GM18868 (cell line): ENCODE measurements at regions not wholly inside any gene's neighbourhood (a gene's known extent, or its start where the extent isn't known, plus 50 kb on each side); places are given as distances from the start of the nearest gene placed in this dataset.

Experiments used
- ATAC-seq: cut with Tn5 transposase; IDR thresholded peaks from one replicate; pipeline ENCODE4 v1.9.1; 2021; ENCODE audit warnings: mild to moderate bottlenecking, moderate library complexity; ENCODE audit not compliant: unreplicated experiment

DNA sequence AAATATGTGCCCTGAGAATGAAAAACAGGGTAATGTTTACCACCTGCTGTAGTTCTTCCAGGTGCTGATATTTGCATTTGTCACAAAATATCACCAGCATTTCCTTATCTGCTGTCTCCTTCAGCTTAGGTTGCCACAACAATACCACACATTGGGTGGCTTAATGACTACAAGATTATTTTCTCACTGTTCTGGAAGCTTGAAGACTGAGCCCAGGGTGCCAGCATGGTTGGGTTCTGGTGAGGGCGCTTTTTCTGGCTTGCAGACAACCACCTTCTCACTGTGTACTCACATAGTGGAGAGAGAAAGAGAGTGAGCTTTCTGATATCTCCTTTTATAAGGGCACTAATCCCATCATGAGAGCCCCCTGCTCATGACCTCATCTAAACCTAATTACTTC lies 407.5 kb upstream of the RGPD4 start:
- no peak for ATAC-seq

DNA sequence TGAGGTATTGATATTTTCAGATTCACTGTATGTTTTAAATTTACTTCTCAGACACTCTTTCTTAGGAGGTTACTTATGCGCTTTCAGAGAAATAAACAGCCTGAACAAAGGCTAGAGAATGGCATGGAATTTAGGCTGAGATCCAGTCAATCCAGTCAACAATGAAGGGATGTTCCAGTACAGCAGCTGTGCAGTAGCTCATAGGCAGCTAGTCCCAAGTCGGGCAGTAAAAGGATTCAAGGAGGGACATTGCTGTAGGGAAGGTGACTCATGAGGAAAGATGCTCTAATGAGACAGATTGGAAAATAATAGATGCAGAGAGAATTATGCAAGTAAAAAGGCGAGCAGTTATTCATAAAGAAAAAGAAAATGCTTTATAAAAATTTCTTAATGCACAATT lies 397.9 kb upstream of the RGPD4 start:
- no peak for ATAC-seq

DNA sequence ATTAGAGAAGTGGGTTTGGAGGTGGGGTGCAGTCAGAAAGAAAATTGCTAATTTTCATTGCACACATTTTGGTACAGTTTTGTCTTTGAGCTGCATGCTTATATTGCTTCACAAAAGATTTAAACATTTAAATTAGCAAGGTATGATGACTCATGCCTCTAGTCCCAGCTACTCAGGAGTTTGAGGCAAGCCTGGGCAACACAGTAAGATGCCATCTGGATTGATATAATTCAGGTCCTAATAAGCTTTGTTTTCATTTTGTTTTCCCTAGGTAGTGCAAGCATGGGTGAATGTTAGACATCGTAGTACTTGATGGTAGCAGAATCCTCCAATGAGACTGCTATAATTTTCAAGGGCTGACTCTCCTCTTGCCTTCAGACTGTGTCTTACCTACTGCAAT lies 396.7 kb upstream of the RGPD4 start:
- no peak for ATAC-seq

DNA sequence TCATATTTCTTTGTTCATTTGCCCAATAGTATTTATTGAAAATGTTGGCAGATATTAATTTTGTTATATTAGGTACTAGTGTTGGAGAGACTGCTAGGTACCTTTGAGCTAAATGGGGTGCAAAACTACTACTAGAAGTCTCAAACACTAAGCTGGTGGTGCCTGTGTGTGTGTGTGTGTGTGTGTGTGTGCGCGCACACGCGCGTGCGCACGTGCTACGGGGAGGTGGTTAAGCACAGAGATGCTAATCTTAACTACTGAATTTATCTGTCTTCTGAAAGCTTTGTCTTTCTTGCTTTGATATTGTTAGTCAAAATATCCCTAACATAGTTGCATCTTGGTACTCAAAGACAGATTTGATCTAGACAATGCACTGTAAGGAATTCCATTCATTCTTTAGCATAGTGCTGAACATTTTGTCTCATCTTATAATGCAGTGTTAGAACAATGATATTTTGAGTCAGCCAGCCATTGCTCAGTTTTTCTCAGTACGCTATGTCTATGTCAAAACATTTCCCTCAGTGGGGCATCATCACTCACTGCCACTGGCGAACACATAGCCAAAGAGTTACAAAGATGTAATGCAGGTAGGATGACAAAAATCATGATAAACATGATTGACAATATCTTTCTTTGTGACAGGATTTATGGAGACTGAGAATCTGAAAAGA lies 396.0 kb upstream of the RGPD4 start:
- ATAC-seq, result no peak

DNA sequence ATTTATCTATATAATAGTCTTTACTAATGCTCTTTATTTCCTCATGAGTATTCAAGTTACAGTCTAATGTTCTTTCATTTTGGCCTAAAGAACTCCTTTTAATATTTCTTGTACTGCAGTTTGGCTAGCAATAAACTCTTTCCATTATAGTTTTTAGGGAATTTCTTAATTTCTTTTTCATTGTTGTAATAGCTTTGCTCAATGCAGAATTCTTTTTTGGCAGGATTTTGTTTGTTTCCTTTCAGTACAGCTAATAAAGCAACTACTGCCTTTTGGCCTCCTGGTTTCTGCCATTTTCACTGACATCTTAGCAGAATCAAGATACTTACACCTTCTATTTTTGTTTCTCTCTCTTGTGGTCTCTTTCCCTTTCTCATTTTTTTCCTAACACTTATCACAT lies 390.4 kb upstream of the RGPD4 start:
- ATAC-seq, result no peak

DNA sequence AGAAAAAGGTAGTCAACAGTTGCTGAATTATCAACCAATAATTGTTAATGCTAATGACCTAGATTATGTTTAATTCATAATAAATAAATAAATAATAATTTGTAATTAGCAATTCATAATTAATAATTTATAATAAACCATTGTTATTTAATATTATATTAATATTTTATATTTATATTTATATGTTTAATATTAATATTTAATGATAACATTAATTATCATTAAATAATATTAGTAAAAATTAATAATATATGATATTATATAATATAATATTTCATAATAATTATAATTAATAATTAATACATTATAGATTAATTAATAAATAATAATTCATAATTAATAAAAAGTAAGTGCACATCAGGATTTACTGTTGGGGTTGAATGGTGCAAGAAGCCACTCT lies 389.4 kb upstream of the RGPD4 start:
- ATAC-seq, result no peak

DNA sequence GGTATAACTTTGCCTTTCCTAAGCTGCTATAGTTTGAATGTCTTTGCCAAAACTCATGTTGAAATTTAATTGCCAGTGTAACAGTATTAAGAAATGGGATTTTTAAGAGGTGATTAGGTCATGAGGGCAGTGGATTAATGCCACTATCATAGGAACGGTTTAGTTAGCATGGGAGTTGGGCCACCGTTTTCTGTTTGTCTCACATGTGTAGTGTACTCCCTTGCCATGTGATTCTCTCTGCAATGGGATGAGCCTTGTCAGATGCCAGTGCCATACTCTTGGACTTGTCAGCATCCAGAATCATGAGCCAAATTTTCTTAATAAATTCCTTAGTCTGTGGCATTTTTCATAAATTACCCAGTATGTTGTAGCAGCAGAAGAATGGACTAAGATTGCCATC lies 388.9 kb upstream of the RGPD4 start:
- ATAC-seq, result no peak

DNA sequence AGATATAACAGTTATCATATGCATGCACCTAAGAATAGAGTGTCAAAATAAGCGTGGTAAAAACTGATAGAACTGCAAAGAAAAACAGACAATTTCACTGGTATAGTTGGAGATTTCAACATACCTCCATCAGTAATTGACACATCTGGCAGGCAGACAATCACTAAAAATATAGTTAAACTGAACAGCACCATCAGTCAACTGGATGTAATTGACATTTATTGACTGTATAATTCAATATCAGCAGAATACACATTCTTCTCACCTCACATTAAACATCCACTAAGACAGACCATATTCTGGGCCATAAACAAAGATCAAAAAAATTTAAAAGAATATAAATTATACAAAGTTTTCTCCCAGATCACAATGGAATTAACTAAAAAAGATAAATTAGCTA lies 378.5 kb upstream of the RGPD4 start:
- ATAC-seq, result no peak

DNA sequence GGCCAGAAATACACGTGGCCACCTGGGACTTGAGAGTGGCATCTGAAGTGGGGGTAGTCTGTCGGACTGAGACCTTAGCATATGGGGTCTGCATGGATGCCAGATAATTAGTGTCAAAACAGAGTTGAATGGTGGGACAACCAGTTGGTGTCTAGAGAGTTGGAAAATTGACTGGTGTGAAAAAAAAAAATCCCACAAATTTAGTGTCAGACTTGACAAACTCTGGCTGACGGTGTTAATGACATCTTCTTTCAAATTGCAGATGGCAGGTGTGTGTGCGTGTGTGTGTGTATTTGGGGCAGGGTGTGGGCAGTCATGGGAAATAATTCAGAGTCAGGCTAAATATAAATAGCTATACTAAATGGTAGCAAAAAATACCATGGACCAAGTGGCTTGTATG lies 365.4 kb upstream of the RGPD4 start:
- no peak for ATAC-seq

DNA sequence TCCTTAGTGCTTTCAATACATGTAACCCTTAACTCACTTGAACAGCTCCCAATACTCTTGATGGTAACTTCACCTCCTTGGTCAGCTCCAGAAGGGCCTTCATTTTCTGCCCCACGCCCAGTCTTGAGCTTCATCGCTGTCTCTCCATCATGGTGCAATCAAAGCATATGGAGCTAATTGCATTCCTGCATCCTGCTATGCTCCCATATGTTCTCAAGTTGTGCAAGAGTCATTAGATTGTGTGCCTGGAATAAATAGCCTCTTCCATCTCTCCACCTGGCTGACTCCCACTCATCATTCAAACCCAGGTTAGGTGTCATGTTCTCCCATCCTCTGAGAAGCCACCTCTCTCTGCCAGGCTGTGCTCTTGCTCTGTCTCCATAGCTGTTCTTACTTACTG lies 364.5 kb upstream of the RGPD4 start:
- no peak for ATAC-seq

DNA sequence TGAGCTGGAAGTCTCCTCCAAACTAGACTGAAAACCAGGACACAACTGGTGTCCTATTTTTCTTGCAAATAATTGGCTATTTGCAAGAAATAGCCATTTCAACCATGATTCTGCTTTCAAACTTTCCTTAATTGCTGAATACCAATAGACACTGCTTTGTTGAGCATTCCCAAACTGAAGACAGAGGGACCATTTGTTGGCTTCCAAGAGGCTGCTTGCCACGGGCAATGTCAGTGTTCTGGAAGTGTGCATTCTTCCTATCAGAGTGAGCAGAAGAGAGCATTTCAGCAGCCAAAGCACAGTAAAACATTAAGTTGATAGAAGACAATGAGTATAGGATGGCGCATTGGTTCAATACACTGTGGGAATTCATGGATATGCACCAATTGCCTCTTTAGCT lies 360.5 kb upstream of the RGPD4 start:
- no peak for ATAC-seq

DNA sequence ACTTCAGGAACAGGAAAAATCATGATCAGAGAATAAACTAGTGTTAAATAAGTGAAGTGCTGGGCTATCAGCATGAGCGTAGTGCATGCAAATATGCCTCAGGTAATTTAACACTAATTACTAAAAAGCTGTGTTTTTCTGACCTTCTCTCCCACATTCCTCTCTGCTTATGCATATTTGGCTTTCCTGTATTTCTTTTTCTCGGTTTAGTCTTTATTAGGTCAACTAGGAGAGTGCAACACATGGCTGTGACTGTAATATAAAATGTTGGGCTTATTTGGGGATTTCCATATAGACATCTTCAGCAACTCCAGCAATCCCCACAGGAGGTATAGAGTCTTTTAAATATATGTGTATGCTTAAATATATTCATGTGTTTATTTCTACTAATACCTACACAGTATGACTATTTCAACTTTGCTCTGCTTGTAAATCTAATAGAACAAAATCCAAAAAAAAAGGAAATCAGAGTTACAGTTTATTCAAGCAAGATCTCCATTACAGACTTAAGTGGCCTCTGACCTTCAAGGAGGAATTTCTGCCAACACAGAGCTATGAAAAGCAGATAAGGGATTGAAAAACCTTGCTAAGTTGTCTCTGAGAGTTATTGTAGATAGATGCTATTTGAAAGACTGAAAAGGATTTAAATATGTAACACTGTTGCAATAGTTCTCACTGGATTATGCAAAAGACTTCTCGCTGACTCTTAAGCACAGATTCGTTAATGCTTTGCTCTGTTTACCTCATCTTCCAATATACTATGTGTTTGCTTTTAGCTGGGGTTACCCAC lies 359.5 kb upstream of the RGPD4 start:
- ATAC-seq, result no peak

DNA sequence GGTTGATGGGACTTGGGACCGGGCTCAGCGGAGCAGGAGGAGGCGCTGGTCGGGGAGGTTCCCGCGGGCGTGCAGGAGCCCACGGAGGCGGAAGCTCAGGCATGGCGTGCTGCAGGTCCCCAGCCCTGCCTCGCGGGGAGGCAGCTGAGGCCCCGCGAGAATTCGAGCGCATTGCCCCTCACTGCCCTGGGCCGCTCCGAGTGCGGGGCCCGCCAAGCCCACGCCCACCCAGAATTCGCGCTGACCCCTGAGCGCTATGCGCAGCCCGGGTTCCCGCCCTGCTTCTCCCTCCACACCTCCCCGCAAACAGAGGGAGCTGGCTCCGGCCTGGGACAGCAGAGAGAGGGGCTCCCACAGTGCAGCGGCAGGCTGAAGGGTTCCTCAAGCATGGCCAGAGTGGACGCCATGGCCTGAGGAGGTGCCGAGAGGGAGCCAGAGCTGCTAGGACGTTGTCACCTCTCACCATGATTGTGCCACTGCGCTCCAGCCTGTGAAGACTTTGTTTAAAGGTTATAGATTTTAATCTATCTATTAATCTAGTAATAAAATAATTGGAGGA lies 357.2 kb upstream of the RGPD4 start:
- no peak for ATAC-seq

DNA sequence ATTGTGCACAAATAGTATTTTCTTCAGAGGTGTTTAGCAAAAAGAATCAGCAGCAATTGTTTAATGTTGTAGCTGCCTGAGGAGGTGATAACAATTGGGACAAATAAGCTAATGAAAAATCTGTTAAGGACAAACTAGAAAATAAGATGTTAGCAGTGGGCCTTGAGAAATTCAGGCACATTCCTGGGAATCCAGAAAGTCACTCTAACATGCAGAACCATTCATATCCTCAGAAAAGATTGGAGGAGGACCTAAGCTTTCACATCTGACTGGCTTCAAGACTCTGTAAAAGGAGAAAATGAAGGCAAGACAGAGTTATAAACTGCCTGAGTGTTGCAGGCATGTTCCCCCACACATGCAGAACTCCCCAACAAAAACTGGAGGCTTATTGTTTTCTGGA lies 353.5 kb upstream of the RGPD4 start:
- ATAC-seq, result no peak

DNA sequence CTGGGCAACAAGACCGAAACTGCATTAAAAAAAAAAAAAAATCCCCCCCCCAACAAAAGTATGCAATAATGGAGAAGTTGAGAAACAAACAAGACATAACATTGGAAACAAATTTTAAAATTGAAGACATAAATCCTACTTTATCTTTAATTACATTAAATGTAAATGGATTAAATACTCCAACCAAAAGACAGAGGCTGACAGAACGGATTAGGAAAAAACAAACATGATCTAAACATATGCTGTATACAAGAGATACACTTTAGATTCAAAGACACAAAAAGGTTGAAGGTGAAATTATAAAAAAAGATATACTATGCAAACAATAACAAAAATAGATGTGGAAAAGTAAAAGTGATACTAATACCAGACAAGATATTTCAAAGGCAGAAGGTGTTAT lies 350.8 kb upstream of the RGPD4 start:
- no peak for ATAC-seq

DNA sequence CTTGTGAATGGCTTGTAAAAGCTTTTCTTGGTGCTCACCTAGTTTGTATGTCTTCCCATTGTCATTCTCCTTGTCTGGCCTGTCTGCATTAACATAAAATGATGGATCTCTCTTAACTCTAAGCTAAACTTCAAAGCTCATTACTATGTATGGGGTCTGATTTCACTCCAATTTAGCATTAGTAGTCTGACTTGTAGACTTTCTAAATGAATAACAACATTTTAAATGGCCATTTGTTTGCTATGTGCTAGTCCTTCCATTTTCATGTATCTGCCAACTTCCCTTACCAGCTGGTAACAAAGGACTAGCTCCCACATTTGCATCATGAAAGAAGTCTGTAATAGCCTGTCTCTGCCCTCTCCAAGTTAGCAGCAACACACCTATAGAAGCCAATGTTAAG lies 324.2 kb upstream of the RGPD4 start:
- ATAC-seq, result no peak

DNA sequence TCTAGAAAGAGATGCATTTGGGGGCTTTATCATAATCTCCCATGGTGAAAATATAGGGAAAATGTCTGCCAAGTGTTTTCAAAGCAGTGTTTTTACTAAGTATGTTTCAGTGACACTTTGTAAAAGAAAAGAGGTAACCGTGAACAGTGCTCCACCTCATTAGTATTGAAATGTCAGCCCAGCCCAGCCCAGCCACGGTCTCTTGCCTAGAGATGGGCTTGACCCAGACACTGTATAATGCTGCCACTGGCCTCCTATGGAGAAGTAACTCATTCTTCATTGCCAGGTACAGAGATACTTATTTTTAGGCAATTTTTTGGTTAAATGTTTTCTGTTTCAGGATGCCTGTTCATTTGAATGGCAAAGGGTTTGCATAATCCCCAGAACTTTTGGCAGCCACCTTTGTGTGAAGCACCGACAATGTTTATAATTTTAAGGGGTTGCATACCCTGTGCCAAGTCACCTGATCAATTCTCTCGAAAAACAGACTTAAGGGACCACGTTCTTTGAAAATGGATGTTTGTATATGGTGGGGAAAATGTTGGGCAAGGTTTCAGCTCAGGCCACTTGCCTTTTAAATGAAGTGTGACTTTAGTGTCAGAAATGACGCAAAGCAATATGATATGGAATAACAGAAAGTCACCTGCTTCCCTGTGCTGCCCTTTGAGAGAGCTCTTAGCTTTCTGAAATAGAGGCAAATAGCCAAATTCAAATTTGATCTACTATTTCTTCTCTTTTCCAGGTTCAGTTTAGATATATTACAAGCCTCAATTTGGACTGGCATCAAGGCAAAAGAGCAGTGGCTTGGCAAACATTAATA lies 314.5 kb upstream of the RGPD4 start:
- no peak for ATAC-seq

DNA sequence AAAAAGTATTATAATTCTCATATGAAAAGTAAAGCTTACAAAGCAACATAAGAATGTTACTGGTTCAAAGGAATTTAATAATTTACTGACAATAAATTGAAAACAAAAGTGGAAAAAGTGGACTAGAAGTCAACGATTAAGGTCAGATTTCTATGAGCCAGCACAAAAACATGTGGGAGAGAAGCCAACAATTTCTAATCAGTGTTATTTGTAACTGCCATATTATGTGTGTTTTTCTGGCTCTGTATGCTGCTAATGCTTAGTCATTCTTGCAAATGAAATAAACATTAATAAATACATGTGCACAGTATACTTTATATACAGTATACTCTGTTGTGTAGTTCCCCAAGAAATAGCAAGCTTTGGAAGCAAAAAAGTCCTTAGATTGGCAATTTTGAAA lies 301.3 kb upstream of the RGPD4 start:
- ATAC-seq, result no peak

DNA sequence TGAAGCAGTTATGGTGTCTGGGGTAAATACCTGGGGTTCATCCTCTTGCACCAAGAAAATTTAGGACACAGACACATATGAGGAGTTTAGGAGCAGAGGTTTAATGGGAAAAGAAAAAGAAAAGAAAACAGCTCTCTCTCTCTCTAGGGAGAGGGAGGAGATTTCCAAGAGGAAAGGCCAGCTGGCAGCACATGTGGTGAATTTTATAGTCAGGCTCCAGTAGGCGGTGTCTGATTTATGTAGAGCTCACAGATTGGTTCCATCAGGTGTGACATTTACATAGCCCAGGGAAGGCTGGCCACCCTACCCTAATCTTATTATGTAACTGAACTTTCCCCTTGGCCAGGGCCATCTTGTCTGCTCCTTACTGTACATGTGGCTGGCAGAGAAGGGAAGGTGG lies 297.5 kb upstream of the RGPD4 start:
- ATAC-seq, result no peak

DNA sequence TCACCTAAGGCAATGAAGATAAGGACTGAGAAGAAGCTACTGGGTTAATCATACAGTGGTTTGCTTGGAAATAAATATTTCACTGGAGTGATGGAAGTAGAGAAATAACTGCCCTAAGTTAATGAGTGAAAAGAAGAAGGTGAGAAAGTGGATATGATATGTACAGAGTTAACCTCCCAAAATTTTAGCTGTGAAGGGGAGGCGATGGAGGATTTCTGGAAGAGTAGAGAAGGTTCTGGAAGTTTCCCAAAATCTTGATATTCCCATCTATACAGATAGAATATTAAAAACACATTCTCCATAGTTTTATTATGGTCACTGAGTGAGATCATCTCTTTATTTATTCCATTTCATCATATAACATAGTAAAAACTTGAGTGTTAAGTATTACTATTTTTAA lies 296.6 kb upstream of the RGPD4 start:
- no peak for ATAC-seq

DNA sequence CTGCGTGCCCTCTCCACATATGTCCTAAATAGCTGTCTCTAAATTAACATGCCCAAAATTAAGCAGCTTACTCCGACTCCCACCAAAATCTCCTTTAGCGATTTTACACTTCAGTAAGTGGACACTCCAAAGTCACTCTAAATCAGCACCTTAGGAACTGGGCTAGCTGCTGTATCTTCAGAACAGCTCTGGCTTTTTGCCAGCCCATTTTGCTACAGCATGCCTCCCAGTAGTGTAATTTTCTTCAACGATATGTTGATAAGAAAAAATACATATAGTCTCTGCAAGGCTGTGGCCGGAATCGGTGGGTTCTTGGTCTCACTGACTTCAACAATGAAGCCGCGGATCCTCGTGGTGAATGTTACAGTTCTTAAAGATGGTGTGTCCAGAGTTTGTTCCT lies 291.8 kb upstream of the RGPD4 start:
- ATAC-seq, result no peak
